H9 (cell line): ENCODE measurements at regions not wholly inside any gene's neighbourhood (a gene's known extent, or its start where the extent isn't known, plus 50 kb on each side); places are given as distances from the start of the nearest gene placed in this dataset.

ENCODE experiments used
- DNase-seq: peaks from one replicate; pipeline ENCODE4 v3.0.0-alpha.2; 2017
- H2AFZ ChIP-seq: one replicate; pipeline ENCODE4 v1.6.1; 2013; ENCODE audit warnings: mild to moderate bottlenecking, low read length, control low read depth, moderate library complexity
- H2AK5ac ChIP-seq: 2 replicates; pipeline ENCODE4 v1.6.1; 2013; ENCODE audit warnings: low read length, control low read depth, mixed read lengths; ENCODE audit not compliant: insufficient read length
- H2BK120ac ChIP-seq: one replicate; pipeline ENCODE4 v1.6.1; 2013; ENCODE audit warnings: low read depth, mild to moderate bottlenecking, low read length, control low read depth, inconsistent platforms; ENCODE audit not compliant: poor library complexity, severe bottlenecking
- H2BK12ac ChIP-seq: 2 replicates; pipeline ENCODE4 v1.6.1; 2013; ENCODE audit warnings: low read length, control low read depth, mixed read lengths, low read depth; ENCODE audit not compliant: insufficient read length
- H2BK15ac ChIP-seq: 2 replicates; pipeline ENCODE4 v1.6.1; 2013; ENCODE audit warnings: low read depth, low read length, control low read depth
- H2BK20ac ChIP-seq: one replicate; pipeline ENCODE4 v1.6.1; 2013; ENCODE audit warnings: low read depth, mild to moderate bottlenecking, low read length, control low read depth, inconsistent platforms; ENCODE audit not compliant: poor library complexity, severe bottlenecking
- H2BK5ac ChIP-seq: 2 replicates; pipeline ENCODE4 v1.6.1; 2013; ENCODE audit warnings: low read length, control low read depth, mixed read lengths; ENCODE audit not compliant: insufficient read length
- H3K14ac ChIP-seq: 2 replicates; pipeline ENCODE4 v1.6.1; 2013; ENCODE audit warnings: low read length, control low read depth; ENCODE audit not compliant: insufficient read depth
- H3K18ac ChIP-seq: 2 replicates; pipeline ENCODE4 v1.6.1; 2013; ENCODE audit warnings: low read depth, mild to moderate bottlenecking, mixed read lengths, low read length, control low read depth; ENCODE audit not compliant: insufficient read length
- H3K23ac ChIP-seq: 2 replicates; pipeline ENCODE4 v1.6.1; 2013; ENCODE audit warnings: low read length, control low read depth, mixed read lengths, low read depth; ENCODE audit not compliant: insufficient read length
- H3K23me2 ChIP-seq: 2 replicates; pipeline ENCODE4 v1.6.1; 2013; ENCODE audit warnings: low read depth, mild to moderate bottlenecking, mixed read lengths, low read length, control low read depth; ENCODE audit not compliant: insufficient read length, poor library complexity, severe bottlenecking
- H3K27ac ChIP-seq: 2 replicates; pipeline ENCODE4 v1.5.1; 2013; ENCODE audit warnings: low read length, control low read depth, mixed read lengths, low read depth; ENCODE audit not compliant: insufficient read length
- H3K27me3 ChIP-seq: 2 replicates; pipeline ENCODE4 v1.6.1; 2013; ENCODE audit warnings: low read length, control low read depth, inconsistent platforms; ENCODE audit not compliant: insufficient read depth
- H3K4ac ChIP-seq: 2 replicates; pipeline ENCODE4 v1.6.1; 2013; ENCODE audit warnings: low read depth, mild to moderate bottlenecking, control low read depth, inconsistent platforms, low read length, moderate library complexity
- H3K4me1 ChIP-seq: 2 replicates; pipeline ENCODE4 v1.6.1; 2013; ENCODE audit warnings: low read length, control low read depth, inconsistent platforms; ENCODE audit not compliant: insufficient read depth
- H3K4me2 ChIP-seq: 2 replicates; pipeline ENCODE4 v1.6.1; 2013; ENCODE audit warnings: low read length, control low read depth, mixed read lengths; ENCODE audit not compliant: insufficient read length, insufficient read depth
- H3K56ac ChIP-seq: 2 replicates; pipeline ENCODE4 v1.6.1; 2013; ENCODE audit warnings: low read depth, mild to moderate bottlenecking, mixed read lengths, low read length, control low read depth; ENCODE audit not compliant: insufficient read length
- H3K79me1 ChIP-seq: 2 replicates; pipeline ENCODE4 v1.6.1; 2013; ENCODE audit warnings: low read depth, mild to moderate bottlenecking, moderate library complexity, low read length, control low read depth, inconsistent platforms; ENCODE audit not compliant: insufficient read depth, poor library complexity, severe bottlenecking
- H3K79me2 ChIP-seq: 2 replicates; pipeline ENCODE4 v1.6.1; 2013; ENCODE audit warnings: low read length, control low read depth, inconsistent platforms; ENCODE audit not compliant: insufficient read depth
- H3K9ac ChIP-seq: 2 replicates; pipeline ENCODE4 v1.6.1; 2013; ENCODE audit warnings: low read length, control low read depth, mixed read lengths; ENCODE audit not compliant: insufficient read length; ENCODE audit errors: extremely low read depth
- H3K9me3 ChIP-seq: one replicate; pipeline ENCODE4 v1.6.1; 2013; ENCODE audit warnings: low read depth, low read length, inconsistent platforms; ENCODE audit not compliant: control insufficient read depth
- H3T11ph ChIP-seq: one replicate; pipeline ENCODE4 v1.6.1; 2013; ENCODE audit warnings: mild to moderate bottlenecking, low read length, control low read depth, inconsistent platforms
- H4K20me1 ChIP-seq: one replicate; pipeline ENCODE4 v1.6.1; 2013; ENCODE audit not compliant: control insufficient read depth, insufficient read length, insufficient read depth
- H4K5ac ChIP-seq: 2 replicates; pipeline ENCODE4 v1.6.1; 2013; ENCODE audit warnings: low read depth, mild to moderate bottlenecking, mixed read lengths, low read length, control low read depth; ENCODE audit not compliant: insufficient read length
- H4K8ac ChIP-seq: replicated peaks from 2 replicates; pipeline ENCODE4 v1.6.1; 2013; ENCODE audit warnings: low read length, control low read depth, mixed read lengths, low read depth; ENCODE audit not compliant: insufficient read length
- H4K91ac ChIP-seq: 2 replicates; pipeline ENCODE4 v1.6.1; 2013; ENCODE audit warnings: low read depth, mild to moderate bottlenecking, moderate library complexity, mixed read lengths, low read length, control low read depth; ENCODE audit not compliant: insufficient read length
- H3K27ac Mint-ChIP-seq, 3 experiments: 2 replicates in 2 of 3; 3 replicates in 1 of 3; pipeline ENCODE4 v1.8.0; 2020 to 2021; ENCODE audit warnings: mixed read lengths in 3 of 3, mild to moderate bottlenecking in 1 of 3, moderate library complexity in 1 of 3
- H3K27me3 Mint-ChIP-seq: 2 replicates; pipeline ENCODE4 v1.8.0; 2021; ENCODE audit warnings: low read depth, mild to moderate bottlenecking, moderate library complexity, mixed read lengths
- H3K36me3 Mint-ChIP-seq, 3 experiments: 2 replicates in 2 of 3; 3 replicates in 1 of 3; pipeline ENCODE4 v1.8.0; 2020 to 2021; ENCODE audit warnings: low read depth in 3 of 3, mixed read lengths in 3 of 3; ENCODE audit not compliant: insufficient read depth in 1 of 3
- H3K4me1 Mint-ChIP-seq, 2 experiments: 2 replicates each; pipeline ENCODE4 v1.8.0; 2020; ENCODE audit warnings: mixed read lengths in 2 of 2
- H3K4me3 Mint-ChIP-seq, 2 experiments: 2 replicates in 1 of 2; 3 replicates in 1 of 2; pipeline ENCODE4 v1.8.0; 2020 to 2021; ENCODE audit warnings: mild to moderate bottlenecking in 2 of 2, mixed read lengths in 2 of 2, moderate library complexity in 1 of 2
- H3K9me3 Mint-ChIP-seq, 2 experiments: 2 replicates in 1 of 2; 3 replicates in 1 of 2; pipeline ENCODE4 v1.8.0; 2020; ENCODE audit warnings: mild to moderate bottlenecking in 2 of 2, mixed read lengths in 2 of 2, moderate library complexity in 1 of 2
- WGBS: extraction: QIAGEN DNeasy Blood & Tissue Kit; methylation state at CpG from one replicate; pipeline ENCODE4 v1.1.7; 2013; ENCODE audit warnings: missing lambda C conversion rate, low lambda C conversion rate, mixed read lengths; ENCODE audit not compliant: insufficient read length; ENCODE audit errors: extremely low coverage; 5-methylcytosine and 5-hydroxymethylcytosine counted together
- TF ChIP-seq, protein P1 (sequence below): fragments of 200-600 bp; sonication (generic); conservative IDR thresholded peaks from 3 replicates; pipeline ENCODE4 v1.8.0; 2021; ENCODE audit warnings: antibody characterized with exemption, mild to moderate bottlenecking

DNA sequence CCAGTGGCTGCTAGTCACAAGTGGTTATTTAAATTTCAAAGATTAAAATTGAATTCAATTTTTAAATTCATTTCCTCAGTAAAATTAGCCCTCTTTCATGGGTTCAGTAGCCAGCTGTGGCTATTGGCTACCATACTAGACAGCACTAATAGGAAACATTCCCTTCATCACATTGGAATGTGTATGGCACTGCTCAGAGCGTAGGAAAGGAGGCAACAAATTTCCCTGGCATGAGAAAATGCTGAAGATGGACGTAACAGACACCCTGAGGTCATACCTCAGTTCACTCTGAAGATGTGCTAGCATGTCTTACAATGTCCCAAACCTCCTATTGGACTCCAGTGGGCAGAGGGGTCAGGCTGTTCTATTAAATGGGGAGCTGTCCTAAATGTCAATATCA, 96.4 kb downstream of the C1QL2 start:
- no peak overlapping the region for H3K4me2 ChIP-seq
- H4K20me1 ChIP-seq = no peaks in the 10 kb centered on the region
- Mint-ChIP-seq H3K9me3 (no peaks in the 10 kb centered on the region; a peak in 2 of 5 replicates), H3K27ac (no peak overlapping the region), H3K4me1 (peaks cover 6 to 8% of the 10 kb centered on the region in 2 experiments; a peak in 3 of 4 replicates), H3K36me3 (no peaks in the 10 kb centered on the region), H3K4me3 (no peak overlapping the region), H3K27me3 (peaks cover 5% of the 10 kb centered on the region; the same call in 1 of the 2 replicates)
- no peak overlapping the region for H3K14ac ChIP-seq
- H3K4ac ChIP-seq = no peak overlapping the region
- no peak overlapping the region for H2AFZ ChIP-seq
- H3K18ac ChIP-seq = no peak overlapping the region
- H3K9me3 ChIP-seq = no peaks in the 10 kb centered on the region
- DNase-seq = no peak
- no peak overlapping the region for H3K9ac ChIP-seq
- no peak overlapping the region for H2BK20ac ChIP-seq
- TF ChIP-seq, protein P1, sequence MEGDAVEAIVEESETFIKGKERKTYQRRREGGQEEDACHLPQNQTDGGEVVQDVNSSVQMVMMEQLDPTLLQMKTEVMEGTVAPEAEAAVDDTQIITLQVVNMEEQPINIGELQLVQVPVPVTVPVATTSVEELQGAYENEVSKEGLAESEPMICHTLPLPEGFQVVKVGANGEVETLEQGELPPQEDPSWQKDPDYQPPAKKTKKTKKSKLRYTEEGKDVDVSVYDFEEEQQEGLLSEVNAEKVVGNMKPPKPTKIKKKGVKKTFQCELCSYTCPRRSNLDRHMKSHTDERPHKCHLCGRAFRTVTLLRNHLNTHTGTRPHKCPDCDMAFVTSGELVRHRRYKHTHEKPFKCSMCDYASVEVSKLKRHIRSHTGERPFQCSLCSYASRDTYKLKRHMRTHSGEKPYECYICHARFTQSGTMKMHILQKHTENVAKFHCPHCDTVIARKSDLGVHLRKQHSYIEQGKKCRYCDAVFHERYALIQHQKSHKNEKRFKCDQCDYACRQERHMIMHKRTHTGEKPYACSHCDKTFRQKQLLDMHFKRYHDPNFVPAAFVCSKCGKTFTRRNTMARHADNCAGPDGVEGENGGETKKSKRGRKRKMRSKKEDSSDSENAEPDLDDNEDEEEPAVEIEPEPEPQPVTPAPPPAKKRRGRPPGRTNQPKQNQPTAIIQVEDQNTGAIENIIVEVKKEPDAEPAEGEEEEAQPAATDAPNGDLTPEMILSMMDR = no peak
- no CpG with 5 or more reads among the region's 2 CpGs for WGBS
- no peak overlapping the region for H4K91ac ChIP-seq
- no peak overlapping the region for H2BK12ac ChIP-seq
- no peak overlapping the region for H3K27ac ChIP-seq
- no peak overlapping the region for H2BK120ac ChIP-seq
- no peak overlapping the region for H3K56ac ChIP-seq
- H3K79me1 ChIP-seq = no peaks in the 10 kb centered on the region
- no peak overlapping the region for H4K8ac ChIP-seq
- H2AK5ac ChIP-seq = no peak overlapping the region
- H3T11ph ChIP-seq = no peak overlapping the region
- H3K79me2 ChIP-seq = no peaks in the 10 kb centered on the region
- no peaks in the 10 kb centered on the region for H3K4me1 ChIP-seq
- H4K5ac ChIP-seq = no peak overlapping the region
- no peak overlapping the region for H3K23ac ChIP-seq
- H3K27me3 ChIP-seq = no peaks in the 10 kb centered on the region
- H2BK5ac ChIP-seq = no peak overlapping the region
- H3K23me2 ChIP-seq = no peaks in the 10 kb centered on the region
- H2BK15ac ChIP-seq = no peak overlapping the region
